HG03378 (cell line): ENCODE measurements at regions not wholly inside any gene's neighbourhood (a gene's known extent, or its start where the extent isn't known, plus 50 kb on each side); places are given as distances from the start of the nearest gene placed in this dataset.

ENCODE experiments used
- ATAC-seq: cut with Tn5 transposase; IDR thresholded peaks from one replicate; pipeline ENCODE4 v1.9.1; 2021; ENCODE audit warnings: mild to moderate bottlenecking, moderate library complexity; ENCODE audit not compliant: unreplicated experiment

- ATAC-seq = no peak
Measured at GRCh38 chr22:48143856-48144255, 1381.4 kb downstream of the TBC1D22A start.

GRCh38 chr22:48142388-48142787, 1379.9 kb downstream of the TBC1D22A start:
- no peak for ATAC-seq

- ATAC-seq = no peak
Measured at GRCh38 chr22:48141301-48141700, 1378.9 kb downstream of the TBC1D22A start.

GRCh38 chr22:48140261-48140813, 1377.9 kb downstream of the TBC1D22A start:
- no peak for ATAC-seq

GRCh38 chr22:48139776-48140175, 1377.3 kb downstream of the TBC1D22A start:
- ATAC-seq = no peak

- ATAC-seq = no peak
Measured at GRCh38 chr22:48138855-48139254, 1376.4 kb downstream of the TBC1D22A start.

GRCh38 chr22:48138427-48138826, 1376.0 kb downstream of the TBC1D22A start:
- no peak for ATAC-seq

- ATAC-seq = no peak
Measured at GRCh38 chr22:48137640-48138039, 1375.2 kb downstream of the TBC1D22A start.

- ATAC-seq = no peak
Measured at GRCh38 chr22:48135592-48135991, 1373.1 kb downstream of the TBC1D22A start.

GRCh38 chr22:48125416-48125815, 1363.0 kb downstream of the TBC1D22A start:
- ATAC-seq = no peak

GRCh38 chr22:48121984-48122383, 1359.5 kb downstream of the TBC1D22A start:
- no peak for ATAC-seq

GRCh38 chr22:48118654-48119053, 1356.2 kb downstream of the TBC1D22A start:
- ATAC-seq = no peak

- ATAC-seq = no peak
Measured at GRCh38 chr22:48116871-48117270, 1354.4 kb downstream of the TBC1D22A start.

GRCh38 chr22:48112687-48113521, 1350.5 kb downstream of the TBC1D22A start:
- no peak for ATAC-seq

- ATAC-seq = no peak
Measured at GRCh38 chr22:48106715-48107259, 1344.3 kb downstream of the TBC1D22A start.

- ATAC-seq = no peak
Measured at GRCh38 chr22:48106215-48106614, 1343.8 kb downstream of the TBC1D22A start.

- no peak for ATAC-seq
Measured at GRCh38 chr22:48105259-48105658, 1342.8 kb downstream of the TBC1D22A start.

- ATAC-seq = no peak
Measured at GRCh38 chr22:48104766-48105165, 1342.3 kb downstream of the TBC1D22A start.

- ATAC-seq = no peak
Measured at GRCh38 chr22:48104102-48104738, 1341.8 kb downstream of the TBC1D22A start.

- ATAC-seq = no peak
Measured at GRCh38 chr22:48103126-48103875, 1340.9 kb downstream of the TBC1D22A start.

- no peak for ATAC-seq
Measured at GRCh38 chr22:48102581-48102980, 1340.1 kb downstream of the TBC1D22A start.
